OCI-M1 (cell line): ENCODE measurements at regions not wholly inside any gene's neighbourhood (a gene's known extent, or its start where the extent isn't known, plus 50 kb on each side); places are given as distances from the start of the nearest gene placed in this dataset.
A peak's percentile ranks its signal among the peaks of the same experiment; 100 is the strongest.

Experiments used
- DNase-seq: peaks from one replicate; lab custom pipeline; 2025; lab: John Stamatoyannopoulos, UW

DNA sequence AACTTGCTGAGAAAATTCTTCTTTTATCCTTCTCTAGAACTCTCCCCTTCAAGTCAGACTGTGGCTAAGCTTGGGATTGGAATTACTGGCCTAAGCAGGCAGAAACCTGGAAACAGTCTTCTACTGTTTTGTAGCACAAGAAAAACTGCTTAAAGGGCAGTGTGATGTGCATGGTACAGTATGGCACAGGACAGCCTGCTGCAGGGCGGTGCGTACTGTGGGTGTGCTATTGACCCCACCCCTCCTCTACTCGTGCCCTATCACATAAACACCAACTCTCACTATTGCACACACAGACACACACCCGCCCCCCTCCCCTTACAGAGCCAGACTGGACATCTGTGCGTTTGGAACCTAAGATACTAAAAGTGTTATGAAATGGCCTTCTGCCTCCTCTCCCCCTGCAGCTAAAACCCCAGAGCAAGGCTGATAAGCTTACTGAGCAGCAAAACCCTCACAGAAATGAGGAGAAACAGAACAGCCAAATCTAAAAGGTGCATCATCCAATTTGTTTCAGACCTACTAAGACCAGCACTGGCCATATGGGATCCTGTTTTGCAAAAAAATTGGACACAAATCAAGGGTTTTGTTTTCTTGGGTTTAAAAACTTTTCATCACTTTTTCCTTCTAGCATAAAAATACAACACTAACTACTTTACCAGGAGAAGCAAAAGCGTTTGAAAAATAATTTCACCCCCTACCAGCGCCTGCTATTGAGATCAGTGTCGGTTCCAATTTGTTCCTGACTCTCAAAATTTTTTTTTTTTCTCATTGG lies 355.8 kb upstream of the LYPLAL1 start:
- peak; percentile 37 for DNase-seq

- no peak for DNase-seq
Measured at GRCh38 chr1:218823291-218823900, 350.3 kb upstream of the LYPLAL1 start.

DNA sequence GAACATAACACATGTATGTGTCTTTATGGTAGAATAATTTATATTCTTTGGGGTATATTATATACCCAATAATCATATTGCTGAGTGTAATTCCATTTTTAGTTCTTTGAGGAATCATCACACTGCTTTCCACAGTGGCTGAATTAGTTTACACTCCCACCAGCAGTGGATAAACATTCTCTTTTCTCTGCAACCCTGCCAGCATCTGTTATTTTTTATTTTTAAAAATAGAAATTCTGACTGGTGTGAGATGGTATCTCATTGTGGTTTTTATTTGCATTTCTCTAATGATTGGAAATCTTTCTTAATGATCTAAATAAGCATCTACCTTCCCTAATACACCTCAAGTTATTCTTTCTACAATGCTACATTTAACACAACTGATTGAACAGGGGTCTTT lies 346.2 kb upstream of the LYPLAL1 start:
- DNase-seq = no peak

GRCh38 chr1:218828125-218828650 lies 345.5 kb upstream of the LYPLAL1 start:
- DNase-seq = no peak

DNA sequence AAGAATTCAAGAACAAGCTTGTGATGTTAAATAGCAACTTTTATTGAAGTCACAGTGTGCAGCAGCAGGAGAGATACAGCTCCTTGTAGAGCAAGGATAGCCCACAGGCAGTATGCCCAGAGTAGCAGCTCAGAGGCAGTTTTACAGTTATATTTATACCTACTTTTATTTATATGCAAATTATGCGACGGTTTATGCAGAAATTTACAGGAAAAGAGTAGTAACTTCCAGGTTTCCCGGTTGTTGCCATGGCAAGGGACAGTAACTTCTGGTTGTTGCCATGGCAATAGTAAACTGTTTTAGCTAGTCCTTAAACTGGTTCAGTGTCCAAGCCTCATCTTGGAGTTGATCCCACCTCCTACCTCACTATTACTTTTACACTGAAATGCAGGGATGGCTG lies 344.6 kb upstream of the LYPLAL1 start:
- DNase-seq = no peak

- DNase-seq = no peak
Measured at GRCh38 chr1:218835609-218836008, 338.1 kb upstream of the LYPLAL1 start.

DNA sequence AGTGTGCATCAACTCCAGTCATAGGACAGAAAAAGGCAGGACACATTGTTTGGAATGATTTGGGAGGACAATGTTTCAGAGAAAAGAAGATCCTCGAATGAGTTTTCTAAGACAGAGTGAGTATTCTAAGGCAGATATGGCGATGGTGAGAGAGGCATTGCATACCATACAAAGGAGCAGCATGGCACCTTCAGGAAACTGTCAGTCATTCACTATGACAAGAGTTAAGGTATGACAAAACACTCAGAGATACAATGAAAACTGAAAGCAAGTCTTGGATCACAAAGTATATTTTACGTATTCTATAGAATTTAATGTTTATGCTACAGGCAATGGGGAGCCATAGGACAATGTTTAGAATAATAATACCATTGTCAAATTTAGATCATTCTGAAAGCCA lies 337.4 kb upstream of the LYPLAL1 start:
- DNase-seq = no peak

DNA sequence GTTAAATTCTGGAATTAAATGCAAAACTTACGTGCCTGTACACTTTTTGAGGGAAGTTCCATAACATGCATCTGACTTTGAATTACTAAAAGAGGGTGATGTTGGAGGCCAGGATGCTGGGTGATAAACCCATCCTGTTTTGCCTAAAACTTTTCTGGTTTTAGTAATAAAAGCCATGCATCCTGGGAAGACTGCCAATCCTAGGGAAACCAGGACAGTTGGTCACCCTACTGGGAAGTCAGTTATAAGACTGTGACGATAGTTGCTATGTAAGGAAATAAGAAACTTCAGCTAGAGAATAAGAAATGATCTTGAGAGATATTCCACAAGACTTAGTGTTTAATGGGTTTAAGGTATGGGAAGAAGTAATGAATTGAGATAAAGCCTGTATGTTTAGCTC lies 336.6 kb upstream of the LYPLAL1 start:
- no peak for DNase-seq

DNA sequence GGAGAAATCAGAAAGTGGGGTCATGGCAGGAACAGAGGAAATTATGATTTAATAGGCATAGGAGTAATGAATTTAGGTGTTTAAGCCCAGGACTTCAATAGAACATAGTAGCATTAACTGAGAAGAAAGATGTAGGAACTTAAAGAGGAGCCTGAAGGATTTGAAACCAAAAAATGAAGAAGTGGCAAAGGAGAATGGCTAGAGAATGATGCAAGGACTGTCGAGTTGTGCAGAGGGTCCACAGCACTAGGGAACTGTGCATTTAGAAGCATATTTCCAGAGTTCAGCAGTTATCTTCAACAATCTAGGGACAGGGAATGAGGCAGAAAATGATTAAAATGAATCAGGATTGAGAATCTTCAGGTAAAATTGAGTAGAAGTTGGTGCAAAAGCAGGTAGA lies 328.1 kb upstream of the LYPLAL1 start:
- DNase-seq = no peak

GRCh38 chr1:218846181-218846580 lies 327.5 kb upstream of the LYPLAL1 start:
- no peak for DNase-seq

- DNase-seq = no peak
Measured at GRCh38 chr1:218847089-218847768, 326.4 kb upstream of the LYPLAL1 start.

- no peak for DNase-seq
Measured at GRCh38 chr1:218848009-218848408, 325.7 kb upstream of the LYPLAL1 start.

DNA sequence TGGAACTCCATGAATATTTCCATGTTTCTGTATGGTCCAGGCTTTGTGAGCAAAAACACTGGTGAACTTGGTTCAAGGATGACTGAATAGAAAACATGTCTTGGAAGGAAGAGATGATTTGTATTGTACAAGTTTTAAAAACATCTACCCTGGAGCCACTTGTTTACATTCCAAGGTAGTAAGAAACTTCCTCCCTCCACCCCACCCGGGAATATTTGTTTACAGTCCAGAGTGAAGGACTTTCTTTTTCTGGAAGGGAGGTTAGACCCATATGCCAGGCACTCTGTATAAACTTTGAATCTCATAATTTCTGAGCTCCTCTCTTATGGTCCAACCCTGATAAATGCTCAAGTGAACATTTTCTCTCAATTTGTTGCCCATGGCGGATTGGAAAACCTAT lies 323.3 kb upstream of the LYPLAL1 start:
- no peak for DNase-seq

DNA sequence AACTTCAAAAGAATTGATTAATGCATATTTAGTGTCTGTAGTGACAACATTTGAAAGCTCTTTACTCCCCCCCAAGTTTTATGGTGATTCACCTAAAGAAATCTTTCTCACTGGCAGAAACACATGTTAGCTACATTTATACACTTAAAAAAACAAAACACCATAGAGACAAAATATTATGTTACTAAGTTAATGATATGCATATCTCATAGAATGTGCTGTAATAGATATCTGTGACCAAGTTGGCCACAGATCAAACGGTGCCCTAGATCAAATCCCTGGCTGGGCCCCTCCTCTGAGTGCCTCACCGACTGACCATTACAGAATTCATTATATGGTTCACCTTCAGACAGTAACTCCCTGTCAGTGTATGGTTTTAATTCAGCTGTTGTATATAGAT lies 322.1 kb upstream of the LYPLAL1 start:
- no peak for DNase-seq

DNA sequence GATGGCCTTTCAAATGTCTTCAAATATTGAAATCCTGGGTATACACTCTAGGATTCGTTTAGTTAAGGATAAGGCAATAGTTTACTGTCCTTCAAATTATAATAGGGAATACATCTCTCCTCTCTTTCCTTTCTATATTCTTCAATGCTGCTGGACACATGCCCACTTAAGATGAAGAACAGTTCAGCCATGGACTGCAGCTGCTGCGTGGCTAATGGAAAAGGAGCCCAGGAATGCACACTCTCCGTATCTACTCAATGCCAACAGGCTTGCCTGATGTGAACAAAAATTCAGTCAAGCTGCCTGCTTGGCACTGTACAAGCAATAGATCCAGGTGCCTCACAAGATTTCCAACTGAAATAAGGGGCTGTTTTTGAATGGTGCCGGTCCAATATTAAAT lies 321.2 kb upstream of the LYPLAL1 start:
- no peak for DNase-seq

- DNase-seq = no peak
Measured at GRCh38 chr1:218863987-218864386, 309.7 kb upstream of the LYPLAL1 start.

DNA sequence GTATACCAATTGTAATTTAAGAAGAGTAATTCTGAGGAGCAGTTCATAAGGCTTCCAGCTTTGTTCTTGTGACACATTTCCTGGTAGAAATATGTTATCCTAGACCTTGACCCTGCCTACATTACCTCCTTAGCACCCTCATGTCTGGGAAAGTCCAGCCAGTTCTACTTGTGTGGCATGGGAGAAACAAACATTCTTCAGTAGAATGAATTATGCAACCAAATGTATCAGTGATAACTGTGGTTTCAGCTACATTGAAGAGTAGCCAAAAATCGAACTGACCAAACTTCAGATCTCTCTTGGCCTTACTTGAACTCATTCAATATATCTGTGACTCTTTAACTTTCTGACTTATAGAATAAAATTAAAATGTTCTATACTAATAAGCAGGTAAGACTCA lies 308.1 kb upstream of the LYPLAL1 start:
- DNase-seq = no peak

GRCh38 chr1:218866507-218866906 lies 307.2 kb upstream of the LYPLAL1 start:
- DNase-seq = no peak

GRCh38 chr1:218867066-218867465 lies 306.6 kb upstream of the LYPLAL1 start:
- DNase-seq = no peak

DNA sequence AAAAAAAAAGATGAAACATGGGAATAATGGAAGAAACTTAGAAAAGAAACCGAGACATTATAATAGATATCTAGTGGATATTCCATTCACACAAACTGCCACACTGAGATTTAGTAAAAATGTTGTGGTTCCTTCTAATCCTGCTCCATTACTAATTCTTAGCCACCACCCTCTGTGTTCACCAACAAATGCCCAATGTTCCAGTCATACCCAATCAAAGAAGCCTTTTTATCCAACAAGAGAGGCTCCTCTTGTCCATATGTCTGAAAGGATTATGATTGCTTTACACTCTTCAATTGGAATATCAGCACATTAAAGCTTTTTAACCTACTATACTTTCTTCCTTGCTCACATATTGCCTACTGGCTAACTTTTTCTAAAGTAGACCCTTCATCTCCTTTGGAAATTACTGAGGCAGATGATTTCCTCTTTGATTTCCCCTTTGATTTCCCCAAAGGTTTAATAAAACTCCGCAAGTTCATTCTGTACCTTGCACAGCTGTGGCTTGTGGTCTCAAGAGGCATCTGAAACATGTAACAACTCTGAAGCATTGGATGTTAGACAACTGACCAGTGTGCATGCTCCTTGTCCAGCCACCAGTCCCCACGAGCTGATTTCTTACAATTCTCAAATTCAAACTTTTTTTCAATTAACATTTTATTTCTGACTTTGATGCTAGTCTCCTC lies 305.6 kb upstream of the LYPLAL1 start:
- DNase-seq = no peak

- DNase-seq = no peak
Measured at GRCh38 chr1:218869276-218869675, 304.4 kb upstream of the LYPLAL1 start.

- no peak for DNase-seq
Measured at GRCh38 chr1:218872026-218872425, 301.7 kb upstream of the LYPLAL1 start.

GRCh38 chr1:218872928-218873327 lies 300.8 kb upstream of the LYPLAL1 start:
- DNase-seq = peak; percentile 19
